Lower leg skin (tissue), 3 donors: ENCODE measurements at regions not wholly inside any gene's neighbourhood (a gene's known extent, or its start where the extent isn't known, plus 50 kb on each side); places are given as distances from the start of the nearest gene placed in this dataset.

Source experiments
- POLR2A ChIP-seq, 2 donors: fragments of 450-650 bp; IDR thresholded peaks; one replicate each; pipeline ENCODE4 v1.6.1; 2016 to 2017; ENCODE audit warnings: antibody characterized with exemption in 2 of 2, mild to moderate bottlenecking in 1 of 2, moderate library complexity in 1 of 2
- TF ChIP-seq, protein P1 (sequence below), 3 donors: fragments of 450-650 bp; IDR thresholded peaks; one replicate each; pipeline ENCODE4 v1.5.1; 2016; ENCODE audit warnings: antibody characterized with exemption in 3 of 3, mild to moderate bottlenecking in 3 of 3, moderate library complexity in 2 of 3

DNA sequence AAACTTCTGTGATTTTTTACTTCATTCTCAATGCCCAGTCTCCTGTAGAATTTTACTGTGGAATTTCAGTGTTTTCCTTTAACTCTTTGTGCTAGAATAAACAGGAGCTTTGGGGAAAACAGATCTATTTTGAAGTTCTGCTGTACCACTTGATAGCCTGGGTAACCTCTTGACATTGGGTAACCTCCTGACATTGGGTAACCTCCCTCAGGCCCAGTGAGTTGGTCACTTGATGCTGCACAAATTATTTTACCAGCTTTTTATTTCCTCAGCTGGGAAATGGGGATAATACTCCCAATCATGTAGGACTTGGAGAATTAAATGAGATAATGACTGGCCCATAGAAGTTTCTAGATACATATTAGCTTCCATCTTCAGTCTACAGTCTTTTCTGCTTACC lies 137.3 kb upstream of the TOP1 start:
- TF ChIP-seq, protein P1, sequence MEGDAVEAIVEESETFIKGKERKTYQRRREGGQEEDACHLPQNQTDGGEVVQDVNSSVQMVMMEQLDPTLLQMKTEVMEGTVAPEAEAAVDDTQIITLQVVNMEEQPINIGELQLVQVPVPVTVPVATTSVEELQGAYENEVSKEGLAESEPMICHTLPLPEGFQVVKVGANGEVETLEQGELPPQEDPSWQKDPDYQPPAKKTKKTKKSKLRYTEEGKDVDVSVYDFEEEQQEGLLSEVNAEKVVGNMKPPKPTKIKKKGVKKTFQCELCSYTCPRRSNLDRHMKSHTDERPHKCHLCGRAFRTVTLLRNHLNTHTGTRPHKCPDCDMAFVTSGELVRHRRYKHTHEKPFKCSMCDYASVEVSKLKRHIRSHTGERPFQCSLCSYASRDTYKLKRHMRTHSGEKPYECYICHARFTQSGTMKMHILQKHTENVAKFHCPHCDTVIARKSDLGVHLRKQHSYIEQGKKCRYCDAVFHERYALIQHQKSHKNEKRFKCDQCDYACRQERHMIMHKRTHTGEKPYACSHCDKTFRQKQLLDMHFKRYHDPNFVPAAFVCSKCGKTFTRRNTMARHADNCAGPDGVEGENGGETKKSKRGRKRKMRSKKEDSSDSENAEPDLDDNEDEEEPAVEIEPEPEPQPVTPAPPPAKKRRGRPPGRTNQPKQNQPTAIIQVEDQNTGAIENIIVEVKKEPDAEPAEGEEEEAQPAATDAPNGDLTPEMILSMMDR (IDR thresholded peaks at IDR 0.05), result no peak
- no peak for TF ChIP-seq POLR2A (IDR thresholded peaks at IDR 0.05)
